K562 (cell line): ENCODE measurements at regions not wholly inside any gene's neighbourhood (a gene's known extent, or its start where the extent isn't known, plus 50 kb on each side); places are given as distances from the start of the nearest gene placed in this dataset.

ENCODE experiments used
- ATAC-seq: fragments of 200-7000 bp; cut with Tn5 transposase; 3 replicates; pipeline ENCODE4 v1.9.1; 2020; ENCODE audit warnings: moderate library complexity
- BruUV-seq: library from RNA; stranded (reverse); fragments of 400-500 nt; replicated peaks from 2 replicates; lab custom pipeline; 2021; lab: Mats Ljungman, UMichigan
- CTCF ChIA-PET: fragments of 300-600 bp; formaldehyde crosslinking; extraction: SDS; loops from one replicate; lab custom pipeline; 2021; ENCODE audit warnings: low intra/inter-chr PET ratio; lab: Yijun Ruan, JAX
- POLR2A ChIA-PET: fragments of 300-600, 350-650 bp; sonication (Branson Sonifier 250); formaldehyde crosslinking; extraction: SDS; loops from one replicate; lab custom pipeline; 2021; ENCODE audit warnings: antibody characterized with exemption, inconsistent platforms; lab: Yijun Ruan, JAX
- DNase-seq, 4 experiments: peaks; one replicate each; pipeline versions ENCODE4 v3.0.0 to v3.0.0-alpha.2; 2011 to 2018; ENCODE audit warnings: low spot score in 3 of 4, mixed read lengths in 3 of 4; ENCODE audit errors: extremely low read depth in 1 of 4
- FAIRE-seq: peaks from 2 replicates; lab custom pipeline; 2011; peaks lifted over from hg19 to GRCh38; lab: Jason Lieb, UNC
- H2AFZ ChIP-seq: 2 replicates; pipeline ENCODE4 v1.6.0; 2011; ENCODE audit warnings: low read depth, low read length, control low read depth, inconsistent platforms
- H3K27ac ChIP-seq: fragments of 200-600 bp; 3 replicates; pipeline ENCODE4 v1.8.0; 2011; ENCODE audit warnings: low read depth, mild to moderate bottlenecking, control low read depth, inconsistent platforms, low read length, moderate library complexity, mixed read lengths; ENCODE audit errors: extremely low read depth
- H3K27me3 ChIP-seq, 2 experiments: fragments of 300-600 bp in 1 of 2; 2 replicates in 1 of 2; 3 replicates in 1 of 2; pipeline versions ENCODE4 v1.6.0 to v1.8.0; 2011; ENCODE audit warnings: inconsistent platforms in 2 of 2, low read length in 2 of 2, mild to moderate bottlenecking in 1 of 2, mixed read lengths in 1 of 2, moderate library complexity in 1 of 2; ENCODE audit not compliant: control insufficient read depth in 2 of 2, insufficient read depth in 2 of 2
- H3K36me3 ChIP-seq: fragments of 300-600 bp; 3 replicates; pipeline ENCODE4 v1.8.0; 2011; ENCODE audit warnings: mild to moderate bottlenecking, low read length, inconsistent platforms; ENCODE audit not compliant: control insufficient read depth, insufficient read depth
- H3K4me1 ChIP-seq, 2 experiments: fragments of 200-600 bp in 1 of 2; replicated peaks in 1 of 2; 2 replicates in 1 of 2; 3 replicates in 1 of 2; pipeline versions ENCODE4 v1.5.1 to v1.8.0; 2011; ENCODE audit warnings: inconsistent platforms in 2 of 2, low read length in 2 of 2, mild to moderate bottlenecking in 1 of 2, mixed read lengths in 1 of 2, moderate library complexity in 1 of 2; ENCODE audit not compliant: control insufficient read depth in 2 of 2, insufficient read depth in 2 of 2
- H3K4me2 ChIP-seq: 2 replicates; pipeline ENCODE4 v1.6.1; 2011; ENCODE audit warnings: low read length, control low read depth, inconsistent platforms, mixed read lengths; ENCODE audit not compliant: insufficient read depth
- H3K4me3 ChIP-seq: fragments of 200-600 bp; sonication (generic), shearing (Covaris generic); 2 replicates; pipeline ENCODE4 v1.5.1; 2016; ENCODE audit warnings: control low read depth, inconsistent platforms
- H3K79me2 ChIP-seq: fragments of 200-600 bp; 3 replicates; pipeline ENCODE4 v1.8.0; 2011; ENCODE audit warnings: low read length, inconsistent platforms; ENCODE audit not compliant: control insufficient read depth, insufficient read depth
- H3K9ac ChIP-seq, 2 experiments: 2 replicates each; pipeline versions ENCODE4 v1.6.0 to v1.6.1; 2011; ENCODE audit warnings: low read depth in 2 of 2, low read length in 2 of 2, control low read depth in 1 of 2, inconsistent platforms in 1 of 2, mild to moderate bottlenecking in 1 of 2, mixed read lengths in 1 of 2; ENCODE audit not compliant: insufficient read depth in 1 of 2
- H3K9me1 ChIP-seq: one replicate; pipeline ENCODE4 v1.6.0; 2011; ENCODE audit warnings: inconsistent platforms, mild to moderate bottlenecking, low read length, moderate library complexity; ENCODE audit not compliant: control insufficient read depth, insufficient read depth
- H3K9me3 ChIP-seq: replicated peaks from 2 replicates; pipeline ENCODE4 v1.5.1; 2011; ENCODE audit warnings: low read depth, low read length, inconsistent platforms; ENCODE audit not compliant: control insufficient read depth, insufficient read depth
- H4K20me1 ChIP-seq: replicated peaks from 2 replicates; pipeline ENCODE4 v1.6.1; 2011; ENCODE audit warnings: low read length, inconsistent platforms, mixed read lengths; ENCODE audit not compliant: control insufficient read depth, insufficient read depth
- HEY1 ChIP-seq: fragments of 250-450 bp; sonication (Bioruptor Pico); IDR thresholded peaks from 2 replicates; pipeline ENCODE4 v1.5.0; 2020; ENCODE audit warnings: mild to moderate bottlenecking, moderate library complexity, borderline replicate concordance
- HNRNPK ChIP-seq: fragments of 200-400 bp; formaldehyde crosslinking; IDR thresholded peaks from one replicate; pipeline ENCODE4 v1.6.1; 2018; ENCODE audit warnings: mild to moderate bottlenecking, low read depth, low read length; ENCODE audit not compliant: poor library complexity, severe bottlenecking
- HNRNPL ChIP-seq: fragments of 200-400 bp; formaldehyde crosslinking; IDR thresholded peaks from 2 replicates; pipeline ENCODE4 v1.6.1; 2017; ENCODE audit warnings: low read depth, mild to moderate bottlenecking, low read length
- NFYB ChIP-seq: IDR thresholded peaks from 2 replicates; pipeline ENCODE4 v1.6.1; 2011; ENCODE audit warnings: mild to moderate bottlenecking, moderate library complexity; ENCODE audit not compliant: insufficient read length; ENCODE audit errors: extremely low read depth
- SPI1 ChIP-seq: IDR thresholded peaks from 2 replicates; pipeline ENCODE4 v1.6.1; 2011; ENCODE audit warnings: low read depth, low read length, control low read depth, borderline replicate concordance
- WGBS: fragments of 100-300 bp; shearing (Covaris generic); methylation state at CpG from one replicate; pipeline ENCODE4 v1.1.6; 2016; ENCODE audit warnings: low coverage, mixed read lengths; ENCODE audit not compliant: insufficient coverage; ENCODE audit errors: missing lambda C conversion rate; 5-methylcytosine and 5-hydroxymethylcytosine counted together
- in situ Hi-C: fragments of 300-500 bp; cut with MboI; formaldehyde crosslinking; loops from 4 replicates; pipeline ENCODE4 v1.15.0; 2018; ENCODE audit warnings: inconsistent platforms, mixed read lengths
- intact Hi-C: fragments of 100-400 bp; cut with micrococcal nuclease; formaldehyde crosslinking; loops from 2 replicates; pipeline ENCODE4 v1.14.2; 2022
- TF ChIP-seq, protein P1 (sequence below), 2 experiments: fragments of 450-650 bp in 1 of 2; IDR thresholded peaks; 2 replicates each; pipeline ENCODE4 v1.6.1; 2011 to 2017; ENCODE audit warnings: low read depth in 2 of 2, antibody characterized with exemption in 1 of 2, borderline replicate concordance in 1 of 2, low read length in 1 of 2, mild to moderate bottlenecking in 1 of 2, mixed read lengths in 1 of 2; ENCODE audit not compliant: control insufficient read depth in 1 of 2

DNA sequence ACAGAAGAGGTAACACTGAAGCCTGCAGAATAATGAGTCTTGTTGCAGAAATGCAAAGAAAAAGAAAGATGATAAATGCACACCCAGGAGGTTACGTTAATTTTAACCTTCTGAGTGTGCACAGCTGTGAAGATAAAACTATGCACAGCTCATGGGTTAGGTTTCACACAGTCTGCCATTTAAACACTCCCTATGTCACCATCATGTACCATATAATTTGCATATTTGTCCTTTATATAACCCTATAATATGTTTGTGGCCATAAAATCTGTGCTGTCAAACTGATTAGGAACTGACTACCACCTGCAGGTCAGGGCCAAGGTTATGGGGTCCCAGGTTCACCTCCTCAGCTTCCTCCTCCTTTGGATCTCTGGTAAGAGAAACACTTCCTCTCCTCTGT, 205.5 kb downstream of the RPIA start (continued):
- TF ChIP-seq, protein P1, sequence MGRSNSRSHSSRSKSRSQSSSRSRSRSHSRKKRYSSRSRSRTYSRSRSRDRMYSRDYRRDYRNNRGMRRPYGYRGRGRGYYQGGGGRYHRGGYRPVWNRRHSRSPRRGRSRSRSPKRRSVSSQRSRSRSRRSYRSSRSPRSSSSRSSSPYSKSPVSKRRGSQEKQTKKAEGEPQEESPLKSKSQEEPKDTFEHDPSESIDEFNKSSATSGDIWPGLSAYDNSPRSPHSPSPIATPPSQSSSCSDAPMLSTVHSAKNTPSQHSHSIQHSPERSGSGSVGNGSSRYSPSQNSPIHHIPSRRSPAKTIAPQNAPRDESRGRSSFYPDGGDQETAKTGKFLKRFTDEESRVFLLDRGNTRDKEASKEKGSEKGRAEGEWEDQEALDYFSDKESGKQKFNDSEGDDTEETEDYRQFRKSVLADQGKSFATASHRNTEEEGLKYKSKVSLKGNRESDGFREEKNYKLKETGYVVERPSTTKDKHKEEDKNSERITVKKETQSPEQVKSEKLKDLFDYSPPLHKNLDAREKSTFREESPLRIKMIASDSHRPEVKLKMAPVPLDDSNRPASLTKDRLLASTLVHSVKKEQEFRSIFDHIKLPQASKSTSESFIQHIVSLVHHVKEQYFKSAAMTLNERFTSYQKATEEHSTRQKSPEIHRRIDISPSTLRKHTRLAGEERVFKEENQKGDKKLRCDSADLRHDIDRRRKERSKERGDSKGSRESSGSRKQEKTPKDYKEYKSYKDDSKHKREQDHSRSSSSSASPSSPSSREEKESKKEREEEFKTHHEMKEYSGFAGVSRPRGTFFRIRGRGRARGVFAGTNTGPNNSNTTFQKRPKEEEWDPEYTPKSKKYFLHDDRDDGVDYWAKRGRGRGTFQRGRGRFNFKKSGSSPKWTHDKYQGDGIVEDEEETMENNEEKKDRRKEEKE (IDR thresholded peaks at IDR 0.05; ENCODE audit: borderline replicate concordance in 1 of 2, control insufficient read depth in 1 of 2, low read depth in 2 of 2, low read length in 1 of 2): no peak
- TF ChIP-seq HNRNPK (no peak), HNRNPL (no peak), HEY1 (CRISPR knock-in tag) (no peak)

DNA sequence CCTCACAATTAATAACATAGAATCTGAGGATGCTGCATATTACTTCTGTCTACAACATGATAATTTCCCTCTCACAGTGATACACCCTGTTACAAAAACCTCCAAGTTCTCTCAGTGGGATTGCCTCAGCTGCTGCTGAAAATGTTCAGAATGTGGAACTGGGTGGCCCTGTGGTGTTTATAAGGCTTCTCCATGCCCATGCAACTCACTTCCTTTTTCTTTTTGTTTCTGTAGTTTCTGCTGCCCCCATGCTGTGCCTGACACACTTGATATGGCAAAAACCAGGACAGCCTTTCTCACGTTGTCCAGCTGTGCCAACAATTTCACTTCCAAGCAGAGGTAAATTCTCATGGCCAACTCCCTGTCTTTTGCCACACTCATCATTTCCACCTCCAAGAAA, 206.2 kb downstream of the RPIA start:
- Histone ChIP-seq H3K9ac (no peak overlapping the region), H3K27ac (no peak overlapping the region), H3K4me2 (no peak overlapping the region), H3K36me3 (no peaks in the 10 kb centered on the region), H2AFZ (no peak overlapping the region), H3K4me1 (no peaks in the 10 kb centered on the region), H3K9me1 (no peaks in the 10 kb centered on the region), H4K20me1 (no peaks in the 10 kb centered on the region), H3K9me3 (no peaks in the 10 kb centered on the region), H3K4me3 (no peak overlapping the region), H3K27me3 (no peaks in the 10 kb centered on the region), H3K79me2 (no peaks in the 10 kb centered on the region)
- no peak for FAIRE-seq
- intact Hi-C loops: no loop called here
- no peak for ATAC-seq
- in situ Hi-C loops: loop anchor here (25.0 kb wide), 1 partner anchor 240 kb away; no protein-coding TSS in a partner anchor
- BruUV-seq: no TSS peak
- TF ChIP-seq SPI1: 0 out of 2 replicates have a peak, but pooled peaks have one; percentile 43
- no peak for TF ChIP-seq NFYB
- 0% methylated on average over 1 of the region's 1 CpG for WGBS
- ChIA-PET POLR2A (no interaction called here), CTCF (no interaction called here)
- DNase-seq: no peak
